Calu3 (cell line): ENCODE measurements at regions not wholly inside any gene's neighbourhood (a gene's known extent, or its start where the extent isn't known, plus 50 kb on each side); places are given as distances from the start of the nearest gene placed in this dataset.

Experiments used
- BruUV-seq: library from RNA; stranded (reverse); fragments of 400-500 nt; replicated peaks from 2 replicates; lab custom pipeline; 2021; lab: Mats Ljungman, UMichigan
- CTCF ChIA-PET: fragments of 300-600 bp; sonication (Branson Sonifier 250); formaldehyde crosslinking; loops from one replicate; lab custom pipeline; 2022; ENCODE audit warnings: antibody characterized with exemption; lab: Charles Lee
- DNase-seq: peaks from one replicate; pipeline ENCODE4 v3.0.0; 2022
- H3K27ac Mint-ChIP-seq: one replicate; pipeline ENCODE4 v1.8.0; 2022; ENCODE audit warnings: mixed read lengths; ENCODE audit not compliant: unreplicated experiment
- H3K27me3 Mint-ChIP-seq: one replicate; pipeline ENCODE4 v1.8.0; 2022; ENCODE audit warnings: mixed read lengths; ENCODE audit not compliant: unreplicated experiment
- H3K36me3 Mint-ChIP-seq: one replicate; pipeline ENCODE4 v1.8.0; 2022; ENCODE audit warnings: mild to moderate bottlenecking, moderate library complexity, mixed read lengths; ENCODE audit not compliant: insufficient read depth, unreplicated experiment
- H3K4me1 Mint-ChIP-seq: one replicate; pipeline ENCODE4 v1.8.0; 2022; ENCODE audit warnings: mild to moderate bottlenecking, low read depth, mixed read lengths; ENCODE audit not compliant: unreplicated experiment
- H3K4me3 Mint-ChIP-seq: one replicate; pipeline ENCODE4 v1.8.0; 2022; ENCODE audit warnings: mild to moderate bottlenecking, low read depth, moderate library complexity, mixed read lengths; ENCODE audit not compliant: unreplicated experiment
- H3K9me3 Mint-ChIP-seq: one replicate; pipeline ENCODE4 v1.8.0; 2022; ENCODE audit warnings: low read depth, mixed read lengths; ENCODE audit not compliant: unreplicated experiment
- CTCF ChIP-seq: fragments of 200-600 bp; IDR thresholded peaks from one replicate; pipeline ENCODE4 v1.8.0; 2022; ENCODE audit warnings: antibody characterized with exemption; ENCODE audit not compliant: unreplicated experiment
- intact Hi-C: fragments of 100-400 bp; cut with micrococcal nuclease; formaldehyde crosslinking; loops from one replicate; pipeline ENCODE4 v1.10.0; 2022; ENCODE audit not compliant: unreplicated experiment

- no TSS peak for BruUV-seq
- CTCF ChIA-PET = interaction anchor here (0.9 kb wide), 1 partner anchor 13 kb away, joined by 3 read pairs; no protein-coding TSS in a partner anchor
- no peak overlapping the region for H3K4me3 Mint-ChIP-seq
- H3K36me3 Mint-ChIP-seq = no peaks in the 10 kb centered on the region
- no peaks in the 10 kb centered on the region for H3K9me3 Mint-ChIP-seq
- no peaks in the 10 kb centered on the region for H3K27me3 Mint-ChIP-seq
- no peak for DNase-seq
- no peak for TF ChIP-seq CTCF
- no peak overlapping the region for H3K27ac Mint-ChIP-seq
- intact Hi-C loops = no loop called here
- no peaks in the 10 kb centered on the region for H3K4me1 Mint-ChIP-seq
These were observed 264.0 kb upstream of the FAR2 start for GRCh38 chr12:28884904-28885679.

- no TSS peak for BruUV-seq
- H3K27ac Mint-ChIP-seq = no peak overlapping the region
- no peak overlapping the region for H3K4me3 Mint-ChIP-seq
- H3K36me3 Mint-ChIP-seq = no peaks in the 10 kb centered on the region
- DNase-seq = no peak
- intact Hi-C loops = no loop called here
- CTCF ChIA-PET = no interaction called here
- H3K9me3 Mint-ChIP-seq = no peaks in the 10 kb centered on the region
- no peak for TF ChIP-seq CTCF
- no peaks in the 10 kb centered on the region for H3K4me1 Mint-ChIP-seq
- H3K27me3 Mint-ChIP-seq = no peaks in the 10 kb centered on the region
These were observed 263.1 kb upstream of the FAR2 start for GRCh38 chr12:28885928-28886327.

- no peak overlapping the region for H3K4me3 Mint-ChIP-seq
- no peaks in the 10 kb centered on the region for H3K9me3 Mint-ChIP-seq
These were observed 261.6 kb upstream of the FAR2 start for GRCh38 chr12:28887461-28887990.

GRCh38 chr12:28890664-28891063 is 258.4 kb upstream of the FAR2 start:
- no TSS peak for BruUV-seq
- CTCF ChIA-PET = no interaction called here
- DNase-seq = no peak
- Mint-ChIP-seq H3K27ac (no peak overlapping the region), H3K36me3 (no peaks in the 10 kb centered on the region), H3K4me3 (no peak overlapping the region), H3K27me3 (no peaks in the 10 kb centered on the region), H3K9me3 (no peaks in the 10 kb centered on the region), H3K4me1 (no peaks in the 10 kb centered on the region)
- no peak for TF ChIP-seq CTCF
- intact Hi-C loops = no loop called here

More at GRCh38 chr12:28887461-28887990, 261.6 kb upstream of the FAR2 start:
- Mint-ChIP-seq H3K36me3 (no peaks in the 10 kb centered on the region), H3K4me1 (no peaks in the 10 kb centered on the region), H3K27me3 (no peaks in the 10 kb centered on the region), H3K27ac (no peak overlapping the region)
- BruUV-seq = no TSS peak
- no peak for TF ChIP-seq CTCF
- CTCF ChIA-PET = no interaction called here
- intact Hi-C loops = no loop called here
- DNase-seq = no peak
